NCI-H187 (cell line): ENCODE measurements at regions not wholly inside any gene's neighbourhood (a gene's known extent, or its start where the extent isn't known, plus 50 kb on each side); places are given as distances from the start of the nearest gene placed in this dataset.
A peak's percentile ranks its signal among the peaks of the same experiment; 100 is the strongest.
"Not testable (repeated sequence)": the region's sequence is repeated elsewhere in the genome, so short reads cannot be mapped to it uniquely, and the experiment has no call there.

Experiments used
- DNase-seq, 2 experiments: peaks; one replicate each; lab custom pipeline; 2025; lab: John Stamatoyannopoulos, UW

- no peak for DNase-seq
These were observed 511.1 kb upstream of the UBE2E2 start for GRCh38 chr3:22691856-22692628.

DNA sequence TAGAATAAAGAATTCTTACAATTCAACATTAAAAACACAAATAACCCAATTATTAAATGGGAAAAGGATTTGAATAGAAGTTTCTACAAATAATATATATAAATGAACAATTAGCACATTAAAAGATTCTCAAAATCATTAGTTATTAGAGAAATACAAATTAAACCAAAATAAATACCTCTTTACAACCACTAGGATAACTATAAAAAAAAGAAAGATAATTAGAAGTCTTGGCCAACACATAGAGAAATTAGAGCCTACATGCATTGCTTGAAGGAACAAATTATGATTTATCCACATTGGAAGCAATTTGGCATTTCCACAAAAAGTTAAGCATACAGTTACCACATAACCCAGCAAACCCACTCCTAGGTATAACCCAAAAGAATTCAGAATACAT is 502.3 kb upstream of the UBE2E2 start:
- no peak for DNase-seq

- DNase-seq, result no peak
These were observed 499.0 kb upstream of the UBE2E2 start for GRCh38 chr3:22704166-22704565.

GRCh38 chr3:22704571-22705354 is 498.4 kb upstream of the UBE2E2 start:
- DNase-seq, result no peak

- DNase-seq, result not testable (repeated sequence)
These were observed 496.2 kb upstream of the UBE2E2 start for GRCh38 chr3:22706922-22707321.

DNA sequence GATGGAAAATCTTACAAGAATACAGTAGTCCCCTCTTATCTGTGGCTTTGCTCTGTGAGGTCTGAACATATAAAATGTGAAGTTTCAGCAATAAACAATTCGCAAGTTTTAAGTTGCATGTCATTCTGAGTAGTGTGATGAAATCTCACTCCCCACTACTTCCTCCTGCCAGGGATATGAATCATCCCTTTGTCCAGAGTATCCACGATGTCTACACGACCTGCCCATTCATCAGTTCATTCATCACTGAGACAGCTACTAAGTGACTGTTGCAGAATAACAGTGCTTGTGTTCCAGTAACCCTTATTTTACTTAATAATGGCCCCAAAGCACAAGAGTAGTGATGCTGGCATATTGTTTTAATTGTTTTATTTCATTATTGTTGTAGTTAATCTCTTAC is 489.2 kb upstream of the UBE2E2 start:
- DNase-seq, result no peak

DNA sequence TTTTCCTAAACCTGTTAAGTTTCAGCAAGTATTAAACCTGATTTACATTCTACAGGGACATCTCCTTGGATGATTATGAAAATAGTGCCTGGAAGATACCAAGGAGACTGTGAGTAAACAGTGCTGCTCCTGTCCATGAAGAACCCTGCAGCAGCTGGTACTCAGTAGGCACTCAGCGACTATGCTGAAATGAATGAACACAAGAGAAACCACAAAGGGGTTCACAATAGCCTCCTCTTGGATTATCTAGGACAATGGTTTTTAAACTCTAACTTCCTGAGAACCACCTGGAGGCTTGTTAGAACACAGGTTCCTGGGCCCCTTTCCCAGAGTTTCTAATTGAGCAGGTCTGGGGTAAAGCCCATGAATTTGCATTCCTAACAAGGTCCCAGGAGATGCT is 488.4 kb upstream of the UBE2E2 start:
- no peak for DNase-seq

- DNase-seq, result no peak
These were observed 482.5 kb upstream of the UBE2E2 start for GRCh38 chr3:22720596-22720995.

DNA sequence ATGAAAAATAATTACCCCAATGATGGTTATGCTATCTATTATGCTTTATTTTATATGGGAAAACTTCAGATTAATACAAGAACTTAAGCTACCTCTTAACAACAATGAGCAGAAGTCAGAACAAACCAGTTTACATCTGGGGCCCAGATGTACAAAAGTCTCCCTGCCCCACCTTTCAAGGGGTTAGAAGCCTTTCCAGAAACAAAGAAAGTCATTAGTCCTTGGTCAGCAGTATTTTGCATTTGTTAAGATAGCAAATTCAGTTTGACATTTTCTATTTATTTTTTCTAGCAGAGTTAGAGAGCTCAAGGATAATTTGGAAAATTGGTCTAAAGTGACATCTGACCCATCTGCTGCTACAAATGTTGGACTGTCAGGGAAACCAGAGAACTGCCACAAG is 478.7 kb upstream of the UBE2E2 start:
- DNase-seq, result no peak

DNA sequence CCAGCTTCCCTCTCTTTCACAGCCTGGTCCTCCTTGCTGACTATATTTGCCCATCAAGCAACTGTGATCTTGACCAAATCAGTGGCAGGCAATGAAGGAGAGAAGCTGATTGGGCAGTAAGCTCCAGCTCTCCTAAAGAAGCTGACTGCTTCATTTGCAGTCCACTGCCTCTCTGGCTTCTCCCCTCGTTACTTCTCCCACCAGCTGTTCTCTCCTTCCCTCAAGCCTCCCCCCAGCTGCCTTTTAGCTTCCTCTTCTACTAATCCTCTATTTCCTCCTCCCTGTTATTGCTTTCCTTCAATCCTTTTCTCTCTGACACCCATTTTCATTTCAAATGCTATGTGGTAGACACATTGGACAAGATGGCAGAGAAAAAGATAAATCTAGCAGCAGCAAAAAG is 474.7 kb upstream of the UBE2E2 start:
- no peak for DNase-seq

GRCh38 chr3:22729212-22729611 is 473.9 kb upstream of the UBE2E2 start:
- no peak for DNase-seq

- no peak for DNase-seq
These were observed 473.1 kb upstream of the UBE2E2 start for GRCh38 chr3:22729981-22730380.

GRCh38 chr3:22730701-22731100 is 472.4 kb upstream of the UBE2E2 start:
- no peak for DNase-seq

DNA sequence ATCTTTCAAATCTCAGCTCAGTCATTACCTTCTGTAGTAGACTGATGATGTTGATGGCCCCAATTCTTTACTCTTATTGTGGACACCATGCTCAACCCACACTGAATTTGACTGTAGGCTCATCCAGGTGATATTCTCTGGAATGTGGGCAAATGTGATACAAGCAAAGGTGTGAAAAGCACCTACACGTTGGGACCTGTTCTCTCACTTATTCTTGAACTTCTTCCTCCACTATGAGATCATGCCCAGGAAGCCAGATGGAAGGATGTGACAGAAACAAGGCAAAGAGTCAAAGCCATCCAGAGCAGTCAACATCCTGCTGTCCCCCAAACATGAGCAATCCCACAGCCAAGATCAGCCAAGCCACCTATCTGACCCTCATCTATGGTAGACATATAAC is 471.2 kb upstream of the UBE2E2 start:
- DNase-seq, result no peak

GRCh38 chr3:22732641-22733040 is 470.5 kb upstream of the UBE2E2 start:
- no peak for DNase-seq

GRCh38 chr3:22734207-22734606 is 468.9 kb upstream of the UBE2E2 start:
- DNase-seq, result peak; percentile 18 to 27

- DNase-seq, result no peak
These were observed 468.4 kb upstream of the UBE2E2 start for GRCh38 chr3:22734756-22735155.

DNA sequence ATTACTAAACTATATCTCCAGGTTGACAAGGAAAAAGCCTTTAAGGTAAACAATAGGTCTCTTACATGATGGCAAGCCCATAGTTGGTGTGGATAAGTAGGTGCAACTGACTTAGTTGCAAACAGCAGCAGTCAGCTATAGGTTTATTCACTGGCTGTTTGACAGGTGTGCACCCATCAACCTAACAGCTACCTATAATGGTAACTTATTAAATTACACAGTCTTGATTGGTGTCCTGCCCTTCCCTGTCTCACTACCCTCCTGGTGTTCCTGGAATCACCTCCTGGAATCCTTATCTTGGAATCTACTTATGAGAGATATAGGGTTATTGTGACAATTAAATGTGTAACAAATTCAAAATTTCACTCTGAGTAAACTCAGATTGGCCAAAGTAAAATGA is 467.8 kb upstream of the UBE2E2 start:
- no peak for DNase-seq

GRCh38 chr3:22743386-22743785 is 459.7 kb upstream of the UBE2E2 start:
- not testable (repeated sequence) for DNase-seq

DNA sequence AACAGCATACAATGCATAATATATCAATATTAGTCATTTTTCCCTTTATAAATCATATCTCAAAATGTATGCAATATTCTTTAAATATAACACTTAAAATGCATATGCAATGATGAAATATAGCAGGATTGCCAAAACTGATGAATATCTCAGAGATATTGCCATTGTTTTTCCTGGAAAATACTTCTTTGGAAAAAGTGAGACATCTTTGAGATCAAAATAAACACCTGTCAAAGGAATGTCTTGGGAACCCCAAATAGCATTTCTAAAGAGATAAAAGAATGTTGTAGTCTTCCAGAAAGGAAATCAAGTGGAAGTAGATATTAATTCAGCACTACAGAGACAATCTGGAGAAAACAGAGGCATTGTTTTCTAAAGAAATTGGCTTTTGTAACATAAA is 457.8 kb upstream of the UBE2E2 start:
- no peak for DNase-seq

GRCh38 chr3:22746221-22746620 is 456.9 kb upstream of the UBE2E2 start:
- no peak for DNase-seq

DNA sequence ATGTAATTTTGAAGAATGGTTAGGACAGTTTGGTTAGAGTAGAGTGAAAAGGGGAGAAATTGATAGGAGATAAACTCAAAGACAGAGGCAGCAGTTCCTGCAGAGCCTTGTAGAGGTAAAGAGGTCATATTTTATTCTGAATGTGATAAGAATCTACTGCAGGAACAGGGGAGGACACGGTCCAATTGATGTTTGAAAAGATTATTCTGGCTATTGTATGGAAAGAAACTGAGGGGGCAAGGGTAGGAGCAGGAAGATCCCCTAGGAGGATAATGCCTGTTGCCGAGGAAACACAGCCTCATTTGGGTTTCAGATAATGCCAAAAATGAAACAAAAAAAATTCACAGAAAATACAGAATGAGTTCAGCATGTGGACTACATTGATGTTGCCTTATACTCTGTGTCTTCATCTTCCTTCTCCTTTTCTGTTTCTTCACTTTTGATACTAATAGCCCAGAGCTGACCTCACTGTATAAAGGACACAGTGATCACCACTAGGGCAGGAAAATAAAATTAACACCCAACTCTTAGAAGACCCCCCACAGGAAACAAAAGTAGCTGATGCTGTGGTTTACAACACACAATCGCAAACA is 454.6 kb upstream of the UBE2E2 start:
- DNase-seq, result no peak

DNA sequence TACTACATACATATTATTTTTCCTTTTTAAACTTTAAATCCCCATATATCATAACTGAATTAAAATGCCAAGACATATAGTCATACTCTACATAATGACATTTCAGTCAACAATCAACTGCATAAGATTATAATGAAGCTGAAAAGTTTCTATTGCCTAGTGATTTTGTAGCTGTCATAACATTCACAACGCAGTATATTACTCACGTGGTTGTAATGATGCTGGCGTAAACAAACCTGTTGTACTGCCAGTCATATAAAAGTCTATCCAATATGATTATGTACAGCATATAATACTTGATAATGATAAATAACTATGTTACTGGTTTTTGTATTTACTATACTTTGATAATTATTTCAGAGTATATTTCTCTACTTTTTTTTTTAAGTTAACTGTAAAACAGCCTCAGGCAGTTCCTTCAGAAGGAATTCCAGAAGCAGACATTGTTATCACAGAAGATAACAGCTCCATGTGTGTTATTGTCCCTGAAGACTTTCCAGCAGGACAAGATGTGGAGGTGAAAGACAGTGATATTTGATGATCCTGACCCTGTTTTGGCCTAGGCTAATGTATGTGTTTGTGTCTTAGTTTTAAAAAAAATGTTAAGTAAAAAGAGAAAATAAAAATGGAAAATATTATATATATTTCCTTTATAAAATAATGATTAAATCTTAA is 443.4 kb upstream of the UBE2E2 start:
- DNase-seq, result no peak
